Spleen (tissue), 7 donors: ENCODE measurements at regions not wholly inside any gene's neighbourhood (a gene's known extent, or its start where the extent isn't known, plus 50 kb on each side); places are given as distances from the start of the nearest gene placed in this dataset.

ENCODE experiments used
- POLR2A ChIP-seq, 3 donors: fragments of 450-650 bp; IDR thresholded peaks; one replicate each; pipeline ENCODE4 v1.5.1; 2017; ENCODE audit warnings: antibody characterized with exemption in 3 of 3, mild to moderate bottlenecking in 1 of 3
- POLR2AphosphoS5 ChIP-seq, 3 donors: sonication (generic); formaldehyde crosslinking; IDR thresholded peaks; one replicate each; pipeline ENCODE4 v1.5.1; 2017; ENCODE audit warnings: antibody characterized with exemption in 3 of 3
- TF ChIP-seq, protein P1 (sequence below), 11 experiments: fragments of 200-600 bp in 7 of 11; fragments of 450-650 bp in 4 of 11; sonication (generic) in 4 of 11; IDR thresholded peaks in 8 of 11; conservative IDR thresholded peaks in 3 of 11; 1 replicate in 7 of 11; 2 replicates in 4 of 11; pipeline versions ENCODE4 v1.4.0 to v1.8.0; 2016 to 2021; ENCODE audit warnings: antibody characterized with exemption in 11 of 11, inconsistent platforms in 4 of 11, mild to moderate bottlenecking in 1 of 11
- donor health status: DM: no; HTN: no; CAD: no; lungs with moderate emphysema.
- donor health status: DM: no; HTN: no; CAD: no.
- donor health status: DM: no; HTN: no; CAD: no.

DNA sequence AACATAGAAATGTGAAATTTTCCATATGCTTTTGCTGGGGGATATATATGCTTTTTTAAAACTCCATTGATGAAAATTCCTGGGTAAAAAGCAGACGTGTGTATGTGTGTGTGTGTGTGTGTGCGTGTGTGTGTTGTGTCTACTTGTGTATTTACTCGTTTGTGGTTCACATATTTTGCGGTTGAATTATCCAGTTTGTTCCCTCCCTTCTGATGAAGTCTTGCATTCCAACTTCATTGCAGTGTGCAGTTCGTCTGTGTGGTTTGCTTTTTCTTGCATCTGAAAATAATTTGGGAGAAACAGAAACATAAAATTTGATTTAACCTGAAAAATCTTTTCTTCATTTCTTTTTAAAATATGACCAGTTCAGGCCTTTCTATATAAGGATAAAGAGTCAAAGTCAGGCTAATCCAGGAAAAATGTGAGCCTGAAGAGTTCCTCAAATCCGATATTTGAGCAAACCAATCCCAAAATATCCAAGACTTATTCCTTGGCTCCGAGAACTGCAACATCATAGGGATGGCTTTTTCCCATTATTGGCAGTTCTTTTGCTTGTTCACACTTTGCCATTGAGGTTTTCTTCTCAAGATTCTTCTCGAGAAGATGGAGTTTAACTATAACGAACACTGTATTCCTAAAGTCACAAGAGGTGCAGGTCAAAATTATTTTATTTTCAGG, 202.2 kb upstream of the CCN2 start:
- TF ChIP-seq POLR2A (IDR thresholded peaks at IDR 0.05) (no peak), POLR2AphosphoS5 (IDR thresholded peaks at IDR 0.05) (no peak)
- TF ChIP-seq, protein P1, sequence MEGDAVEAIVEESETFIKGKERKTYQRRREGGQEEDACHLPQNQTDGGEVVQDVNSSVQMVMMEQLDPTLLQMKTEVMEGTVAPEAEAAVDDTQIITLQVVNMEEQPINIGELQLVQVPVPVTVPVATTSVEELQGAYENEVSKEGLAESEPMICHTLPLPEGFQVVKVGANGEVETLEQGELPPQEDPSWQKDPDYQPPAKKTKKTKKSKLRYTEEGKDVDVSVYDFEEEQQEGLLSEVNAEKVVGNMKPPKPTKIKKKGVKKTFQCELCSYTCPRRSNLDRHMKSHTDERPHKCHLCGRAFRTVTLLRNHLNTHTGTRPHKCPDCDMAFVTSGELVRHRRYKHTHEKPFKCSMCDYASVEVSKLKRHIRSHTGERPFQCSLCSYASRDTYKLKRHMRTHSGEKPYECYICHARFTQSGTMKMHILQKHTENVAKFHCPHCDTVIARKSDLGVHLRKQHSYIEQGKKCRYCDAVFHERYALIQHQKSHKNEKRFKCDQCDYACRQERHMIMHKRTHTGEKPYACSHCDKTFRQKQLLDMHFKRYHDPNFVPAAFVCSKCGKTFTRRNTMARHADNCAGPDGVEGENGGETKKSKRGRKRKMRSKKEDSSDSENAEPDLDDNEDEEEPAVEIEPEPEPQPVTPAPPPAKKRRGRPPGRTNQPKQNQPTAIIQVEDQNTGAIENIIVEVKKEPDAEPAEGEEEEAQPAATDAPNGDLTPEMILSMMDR (IDR thresholded peaks at IDR 0.05 in 8 of 11, conservative IDR thresholded peaks at IDR 0.05 in 3 of 11) = no peak
